LHCN-M2 (cell line): ENCODE measurements at regions not wholly inside any gene's neighbourhood (a gene's known extent, or its start where the extent isn't known, plus 50 kb on each side); places are given as distances from the start of the nearest gene placed in this dataset.

Experiments used
- DNase-seq: peaks from one replicate; pipeline ENCODE4 v3.0.0-alpha.2; 2012; ENCODE audit warnings: low read depth

GRCh38 chr3:46091741-46092701 lies 64.7 kb upstream of the XCR1 start:
- peak; percentile 73 for DNase-seq

GRCh38 chr3:46091046-46091445 lies 63.8 kb upstream of the XCR1 start:
- no peak for DNase-seq

GRCh38 chr3:46090161-46090591 lies 62.9 kb upstream of the XCR1 start:
- no peak for DNase-seq

- DNase-seq, result peak; percentile 96
Measured at GRCh38 chr3:46089237-46090011, 62.1 kb upstream of the XCR1 start.

- DNase-seq, result peak; percentile 63
Measured at GRCh38 chr3:46087871-46088270, 60.6 kb upstream of the XCR1 start.

GRCh38 chr3:46086986-46087385 lies 59.7 kb upstream of the XCR1 start:
- no peak for DNase-seq

GRCh38 chr3:46086083-46086437 lies 58.8 kb upstream of the XCR1 start:
- DNase-seq, result no peak

GRCh38 chr3:46085421-46086082 lies 58.3 kb upstream of the XCR1 start:
- DNase-seq, result no peak

- DNase-seq, result no peak
Measured at GRCh38 chr3:46083956-46084355, 56.7 kb upstream of the XCR1 start.

- DNase-seq, result no peak
Measured at GRCh38 chr3:46082849-46083248, 55.6 kb upstream of the XCR1 start.

- DNase-seq, result no peak
Measured at GRCh38 chr3:46082021-46082420, 54.7 kb upstream of the XCR1 start.

- DNase-seq, result no peak
Measured at GRCh38 chr3:46080969-46081345, 53.7 kb upstream of the XCR1 start.

- peak; percentile 25 for DNase-seq
Measured at GRCh38 chr3:46080124-46080968, 53.1 kb upstream of the XCR1 start.

GRCh38 chr3:46078712-46079400 lies 51.6 kb upstream of the XCR1 start:
- DNase-seq, result peak; percentile 87
